Endothelial cell of umbilical vein (primary cell): ENCODE measurements at regions not wholly inside any gene's neighbourhood (a gene's known extent, or its start where the extent isn't known, plus 50 kb on each side); places are given as distances from the start of the nearest gene placed in this dataset.

Experiments
- BruUV-seq: library from RNA; stranded (reverse); fragments of 400-500 nt; replicated peaks from 2 replicates; lab custom pipeline; 2021; lab: Mats Ljungman, UMichigan
- CTCF ChIA-PET: fragments of 300-600, 350-600 bp; sonication (Branson Sonifier 250); formaldehyde crosslinking; loops from one replicate; lab custom pipeline; 2021; ENCODE audit warnings: antibody characterized with exemption, inconsistent platforms; lab: Charles Lee
- POLR2A ChIA-PET: fragments of 300-600, 350-600 bp; sonication (Branson Sonifier 250); formaldehyde crosslinking; loops from one replicate; lab custom pipeline; 2021; ENCODE audit warnings: antibody characterized with exemption, inconsistent platforms; lab: Charles Lee
- DNase-seq: peaks from one replicate; pipeline ENCODE4 v3.0.0-alpha.2; 2011; ENCODE audit warnings: low read depth, low spot score
- FAIRE-seq: peaks from 2 replicates; lab custom pipeline; 2011; peaks lifted over from hg19 to GRCh38; lab: Jason Lieb, UNC
- H2AFZ ChIP-seq: 2 replicates; pipeline ENCODE4 v1.6.0; 2012; ENCODE audit warnings: low read depth, low read length, control low read depth, inconsistent platforms
- H3K27ac ChIP-seq: 2 replicates; pipeline ENCODE4 v1.5.1; 2011; ENCODE audit warnings: low read depth, mild to moderate bottlenecking, control low read depth, low read length, moderate library complexity; ENCODE audit not compliant: insufficient read depth
- H3K27me3 ChIP-seq, 2 experiments: 2 replicates each; pipeline versions ENCODE4 v1.6.0 to v1.6.1; 2011; ENCODE audit warnings: low read length in 2 of 2, mixed read lengths in 1 of 2; ENCODE audit not compliant: control insufficient read depth in 2 of 2, insufficient read depth in 2 of 2
- H3K36me3 ChIP-seq, 2 experiments: 2 replicates in 1 of 2; 3 replicates in 1 of 2; pipeline ENCODE4 v1.5.1; 2011; ENCODE audit warnings: low read length in 2 of 2, mild to moderate bottlenecking in 1 of 2, moderate library complexity in 1 of 2; ENCODE audit not compliant: control insufficient read depth in 2 of 2, insufficient read depth in 2 of 2; ENCODE audit errors: extremely low read depth in 1 of 2
- H3K4me1 ChIP-seq: 3 replicates; pipeline ENCODE4 v1.5.1; 2011; ENCODE audit warnings: mild to moderate bottlenecking, low read length; ENCODE audit not compliant: control insufficient read depth, insufficient read depth; ENCODE audit errors: extremely low read depth
- H3K4me2 ChIP-seq: 2 replicates; pipeline ENCODE4 v1.6.1; 2011; ENCODE audit warnings: low read length, control low read depth, mixed read lengths; ENCODE audit not compliant: insufficient read depth
- H3K4me3 ChIP-seq, 3 experiments: fragments of 200-600 bp in 1 of 3; sonication (generic), shearing (Covaris generic) in 1 of 3; replicated peaks in 1 of 3; 2 replicates each; pipeline ENCODE4 v1.5.1; 2011 to 2016; ENCODE audit warnings: control low read depth in 3 of 3, low read length in 3 of 3, mild to moderate bottlenecking in 2 of 3, inconsistent platforms in 1 of 3, low read depth in 1 of 3, moderate library complexity in 1 of 3; ENCODE audit not compliant: insufficient read depth in 1 of 3
- H3K79me2 ChIP-seq: 2 replicates; pipeline ENCODE4 v1.6.0; 2012; ENCODE audit warnings: low read length, inconsistent platforms; ENCODE audit not compliant: control insufficient read depth, insufficient read depth
- H3K9ac ChIP-seq: replicated peaks from 2 replicates; pipeline ENCODE3; 2011; ENCODE audit warnings: low read length, control low read depth; ENCODE audit not compliant: insufficient read depth; ENCODE audit errors: extremely low read depth
- H3K9me1 ChIP-seq: replicated peaks from 3 replicates; pipeline ENCODE4 v1.6.0; 2011; ENCODE audit warnings: mild to moderate bottlenecking, low read length; ENCODE audit not compliant: control insufficient read depth, insufficient read depth; ENCODE audit errors: extremely low read depth
- H3K9me3 ChIP-seq: replicated peaks from 2 replicates; pipeline ENCODE4 v1.5.1; 2012; ENCODE audit warnings: low read length, inconsistent platforms; ENCODE audit not compliant: control insufficient read depth, insufficient read depth
- H4K20me1 ChIP-seq: replicated peaks from 2 replicates; pipeline ENCODE3; 2011; ENCODE audit warnings: mild to moderate bottlenecking, low read length; ENCODE audit not compliant: control insufficient read depth, insufficient read depth; ENCODE audit errors: extremely low read depth
- EZH2 ChIP-seq: IDR thresholded peaks from 2 replicates; pipeline ENCODE4 v1.6.1; 2012; ENCODE audit warnings: borderline replicate concordance, low read depth, mild to moderate bottlenecking, moderate library complexity, low read length, inconsistent platforms; ENCODE audit not compliant: severe bottlenecking
- FOS ChIP-seq: IDR thresholded peaks from 2 replicates; pipeline ENCODE4 v1.6.1; 2011; ENCODE audit warnings: mild to moderate bottlenecking, low read length, moderate library complexity, borderline replicate concordance; ENCODE audit not compliant: insufficient read depth
- GATA2 ChIP-seq: IDR thresholded peaks from 2 replicates; pipeline ENCODE4 v1.7.0; 2011; ENCODE audit warnings: low read depth, mild to moderate bottlenecking, moderate library complexity, mixed read lengths, low read length; ENCODE audit not compliant: insufficient read length, insufficient read depth
- JUN ChIP-seq: IDR thresholded peaks from 2 replicates; pipeline ENCODE4 v1.6.1; 2011; ENCODE audit warnings: borderline replicate concordance, low read depth; ENCODE audit not compliant: insufficient read length, insufficient read depth
- MYC ChIP-seq: IDR thresholded peaks from one replicate; pipeline ENCODE4 v1.6.1; 2011; ENCODE audit warnings: mild to moderate bottlenecking, low read depth, low read length
- POLR2A ChIP-seq: IDR thresholded peaks from 2 replicates; pipeline ENCODE4 v1.6.1; 2012; ENCODE audit warnings: low read depth, mild to moderate bottlenecking, control low read depth, low read length
- POLR2AphosphoS5 ChIP-seq: IDR thresholded peaks from 2 replicates; pipeline ENCODE4 v1.6.1; 2012; ENCODE audit warnings: low read depth, mild to moderate bottlenecking, control low read depth, low read length, moderate library complexity; ENCODE audit not compliant: insufficient read depth
- dilution Hi-C: fragments of 300-500 bp; cut with MboI; formaldehyde crosslinking; loops from one replicate; pipeline ENCODE4 v1.15.0; 2019; ENCODE audit warnings: low sequenced_read_pairs; ENCODE audit not compliant: extremely low pct_ligation_motif_present
- intact Hi-C: fragments of 100-400 bp; cut with micrococcal nuclease; formaldehyde crosslinking; loops from one replicate; pipeline ENCODE4 v1.10.0; 2022
- TF ChIP-seq, protein P1 (sequence below): IDR thresholded peaks from 2 replicates; pipeline ENCODE4 v1.6.1; 2011; ENCODE audit not compliant: insufficient read depth, insufficient read length
- TF ChIP-seq, protein P2 (sequence below), 2 donors: IDR thresholded peaks; 1 replicate in 1 of 2; 2 replicates in 1 of 2; pipeline ENCODE4 v1.5.1; 2011; ENCODE audit warnings: low read length in 2 of 2, mild to moderate bottlenecking in 2 of 2, moderate library complexity in 2 of 2, control low read depth in 1 of 2, inconsistent platforms in 1 of 2, low read depth in 1 of 2; ENCODE audit not compliant: insufficient read depth in 1 of 2; ENCODE audit errors: extremely low read depth in 1 of 2

DNA sequence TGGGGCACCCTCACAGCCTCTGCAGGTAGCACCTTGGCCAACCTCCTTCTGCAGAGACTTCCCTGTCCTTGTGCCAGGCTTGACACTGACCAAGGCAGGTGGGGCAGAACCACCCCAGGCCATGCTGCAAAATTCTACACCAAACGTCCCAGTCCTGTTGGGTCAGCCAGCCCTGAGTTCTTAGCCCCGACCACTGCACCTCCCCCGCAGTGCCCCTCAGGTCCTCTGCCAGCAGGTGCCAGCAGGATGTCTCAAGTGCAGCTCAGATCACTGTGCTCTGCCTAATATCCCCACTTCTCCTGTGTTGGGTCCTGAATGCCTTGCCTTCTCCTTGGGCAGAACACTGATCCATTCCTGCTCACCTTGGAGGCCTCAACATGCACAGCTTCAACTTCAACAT is 999.7 kb downstream of the TBC1D22A start:
- dilution Hi-C loops: no loop called here

More for the DNA sequence above, 999.7 kb downstream of the TBC1D22A start:
- Histone ChIP-seq H2AFZ (no peak overlapping the region), H3K79me2 (no peaks in the 10 kb centered on the region), H3K27ac (no peak overlapping the region), H3K4me3 (no peak overlapping the region), H3K9me1 (no peaks in the 10 kb centered on the region), H3K4me2 (no peak overlapping the region), H3K9me3 (no peaks in the 10 kb centered on the region), H3K9ac (no peak overlapping the region), H4K20me1 (no peaks in the 10 kb centered on the region), H3K4me1 (no peaks in the 10 kb centered on the region), H3K36me3 (no peaks in the 10 kb centered on the region), H3K27me3 (no peaks in the 10 kb centered on the region)
- intact Hi-C loops: no loop called here
- DNase-seq (no peak), FAIRE-seq (no peak)
- CTCF ChIA-PET: no interaction called here
- TF ChIP-seq POLR2A (no peak), EZH2 (no peak), FOS (no peak), GATA2 (no peak), MYC (no peak), JUN (no peak), POLR2AphosphoS5 (no peak)
- TF ChIP-seq, protein P1, sequence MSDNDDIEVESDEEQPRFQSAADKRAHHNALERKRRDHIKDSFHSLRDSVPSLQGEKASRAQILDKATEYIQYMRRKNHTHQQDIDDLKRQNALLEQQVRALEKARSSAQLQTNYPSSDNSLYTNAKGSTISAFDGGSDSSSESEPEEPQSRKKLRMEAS: no peak
- TF ChIP-seq, protein P2, sequence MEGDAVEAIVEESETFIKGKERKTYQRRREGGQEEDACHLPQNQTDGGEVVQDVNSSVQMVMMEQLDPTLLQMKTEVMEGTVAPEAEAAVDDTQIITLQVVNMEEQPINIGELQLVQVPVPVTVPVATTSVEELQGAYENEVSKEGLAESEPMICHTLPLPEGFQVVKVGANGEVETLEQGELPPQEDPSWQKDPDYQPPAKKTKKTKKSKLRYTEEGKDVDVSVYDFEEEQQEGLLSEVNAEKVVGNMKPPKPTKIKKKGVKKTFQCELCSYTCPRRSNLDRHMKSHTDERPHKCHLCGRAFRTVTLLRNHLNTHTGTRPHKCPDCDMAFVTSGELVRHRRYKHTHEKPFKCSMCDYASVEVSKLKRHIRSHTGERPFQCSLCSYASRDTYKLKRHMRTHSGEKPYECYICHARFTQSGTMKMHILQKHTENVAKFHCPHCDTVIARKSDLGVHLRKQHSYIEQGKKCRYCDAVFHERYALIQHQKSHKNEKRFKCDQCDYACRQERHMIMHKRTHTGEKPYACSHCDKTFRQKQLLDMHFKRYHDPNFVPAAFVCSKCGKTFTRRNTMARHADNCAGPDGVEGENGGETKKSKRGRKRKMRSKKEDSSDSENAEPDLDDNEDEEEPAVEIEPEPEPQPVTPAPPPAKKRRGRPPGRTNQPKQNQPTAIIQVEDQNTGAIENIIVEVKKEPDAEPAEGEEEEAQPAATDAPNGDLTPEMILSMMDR (IDR thresholded peaks at IDR 0.05; ENCODE audit: extremely low read depth in 1 of 2, insufficient read depth in 1 of 2, low read depth in 1 of 2, low read length in 2 of 2): no peak
- POLR2A ChIA-PET: no interaction called here
- no TSS peak for BruUV-seq
